ENCODE measurements at regions not wholly inside any gene's neighbourhood (a gene's known extent, or its start where the extent isn't known, plus 50 kb on each side); places are given as distances from the start of the nearest gene placed in this dataset.
"Not testable (repeated sequence)": the region's sequence is repeated elsewhere in the genome, so short reads cannot be mapped to it uniquely, and the experiment has no call there.

GRCh38 chr10:61818251-61818650, 83.2 kb upstream of the ARID5B start:
- DNase-seq (ENCODE audit: low spot score in 2 of 2); H3K27ac ChIP-seq; intact Hi-C loops (cut with DNase I): not testable (repeated sequence)

GRCh38 chr10:61819208-61819607, 82.3 kb upstream of the ARID5B start:
- intact Hi-C loops (cut with DNase I), result no loop called here
- DNase-seq (ENCODE audit: low spot score in 2 of 2), result no peak
- H3K4me1 ChIP-seq, result no peaks in the 10 kb centered on the region

More at GRCh38 chr10:61818251-61818650, 83.2 kb upstream of the ARID5B start:
- H3K36me3 ChIP-seq, H3K4me1 ChIP-seq, H3K4me3 ChIP-seq, H3K27me3 ChIP-seq, H3K9me3 ChIP-seq: not testable (repeated sequence)

GRCh38 chr10:61821153-61821552, 80.3 kb upstream of the ARID5B start:
- H3K9me3 ChIP-seq, result no peaks in the 10 kb centered on the region
- H3K27ac ChIP-seq, result no peak overlapping the region
- intact Hi-C loops (cut with DNase I), result no loop called here
- H3K27me3 ChIP-seq, result no peaks in the 10 kb centered on the region
- no peaks in the 10 kb centered on the region for H3K36me3 ChIP-seq
- H3K4me1 ChIP-seq, result no peaks in the 10 kb centered on the region
- DNase-seq (ENCODE audit: low spot score in 2 of 2), result no peak
- H3K4me3 ChIP-seq, result no peak overlapping the region
- no peak for TF ChIP-seq CTCF (IDR thresholded peaks at IDR 0.05)

More at GRCh38 chr10:61819208-61819607, 82.3 kb upstream of the ARID5B start:
- no peaks in the 10 kb centered on the region for H3K9me3 ChIP-seq
- H3K27me3 ChIP-seq, result no peaks in the 10 kb centered on the region
- H3K36me3 ChIP-seq, result no peaks in the 10 kb centered on the region
- H3K27ac ChIP-seq, result no peak overlapping the region
- no peak overlapping the region for H3K4me3 ChIP-seq
- TF ChIP-seq CTCF (IDR thresholded peaks at IDR 0.05), result no peak

- no peak for TF ChIP-seq CTCF (IDR thresholded peaks at IDR 0.05)
- intact Hi-C loops (cut with DNase I), result no loop called here
These were observed 79.8 kb upstream of the ARID5B start for GRCh38 chr10:61821693-61822092.

GRCh38 chr10:61822096-61822495, 79.4 kb upstream of the ARID5B start:
- H3K9me3 ChIP-seq, result no peaks in the 10 kb centered on the region
- H3K27ac ChIP-seq, result no peak overlapping the region

More at GRCh38 chr10:61821693-61822092, 79.8 kb upstream of the ARID5B start:
- H3K4me3 ChIP-seq, result no peak overlapping the region
- no peaks in the 10 kb centered on the region for H3K27me3 ChIP-seq
- no peaks in the 10 kb centered on the region for H3K36me3 ChIP-seq
- no peaks in the 10 kb centered on the region for H3K4me1 ChIP-seq
- no peak for DNase-seq (ENCODE audit: low spot score in 2 of 2)
- H3K27ac ChIP-seq, result no peak overlapping the region
- no peaks in the 10 kb centered on the region for H3K9me3 ChIP-seq

GRCh38 chr10:61822781-61823230, 78.7 kb upstream of the ARID5B start:
- no peak overlapping the region for H3K27ac ChIP-seq
- TF ChIP-seq CTCF (IDR thresholded peaks at IDR 0.05), result no peak
- H3K27me3 ChIP-seq, result no peaks in the 10 kb centered on the region
- H3K4me3 ChIP-seq, result no peak overlapping the region
- intact Hi-C loops (cut with DNase I), result no loop called here
- DNase-seq (ENCODE audit: low spot score in 2 of 2), result no peak
- no peaks in the 10 kb centered on the region for H3K36me3 ChIP-seq
- no peaks in the 10 kb centered on the region for H3K4me1 ChIP-seq
- no peaks in the 10 kb centered on the region for H3K9me3 ChIP-seq

More at GRCh38 chr10:61822096-61822495, 79.4 kb upstream of the ARID5B start:
- TF ChIP-seq CTCF (IDR thresholded peaks at IDR 0.05), result no peak
- H3K4me1 ChIP-seq, result no peaks in the 10 kb centered on the region
- H3K27me3 ChIP-seq, result no peaks in the 10 kb centered on the region
- intact Hi-C loops (cut with DNase I), result no loop called here
- H3K36me3 ChIP-seq, result no peaks in the 10 kb centered on the region
- DNase-seq (ENCODE audit: low spot score in 2 of 2), result no peak
- no peak overlapping the region for H3K4me3 ChIP-seq

Measured in ascending aorta (tissue), 2 donors.